GM23248 (cell line): ENCODE measurements at regions not wholly inside any gene's neighbourhood (a gene's known extent, or its start where the extent isn't known, plus 50 kb on each side); places are given as distances from the start of the nearest gene placed in this dataset.

Source experiments
- EZH2 ChIP-seq: fragments of 200-600 bp; sonication (generic); IDR thresholded peaks from 2 replicates; pipeline ENCODE4 v1.6.1; 2018; ENCODE audit warnings: antibody characterized with exemption, mild to moderate bottlenecking; ENCODE audit not compliant: insufficient read depth, poor library complexity, severe bottlenecking
- EZH2phosphoT487 ChIP-seq: fragments of 200-600 bp; sonication (generic); IDR thresholded peaks from 2 replicates; pipeline ENCODE4 v1.6.1; 2018; ENCODE audit warnings: antibody characterized with exemption, moderate library complexity, mild to moderate bottlenecking, low read depth; ENCODE audit not compliant: insufficient read depth

DNA sequence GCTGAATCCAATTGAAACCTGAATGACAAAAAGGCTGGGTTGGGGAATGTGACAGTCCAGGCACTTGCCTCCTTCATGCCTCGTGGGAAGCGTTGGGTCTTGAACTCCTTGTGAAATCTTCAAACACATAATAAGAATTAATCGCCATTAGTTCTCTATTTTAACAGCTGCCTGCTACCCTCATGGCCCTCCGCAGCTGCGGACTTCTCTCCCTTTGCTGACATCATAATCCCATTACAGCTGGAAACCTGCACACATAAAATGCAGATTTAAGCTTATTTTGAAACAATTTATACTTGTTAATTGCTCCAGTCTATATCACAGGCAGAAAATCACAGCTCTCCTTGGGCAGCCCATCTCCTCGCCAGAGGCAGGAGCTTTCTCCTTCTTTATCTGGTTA, 403.0 kb upstream of the MKI67 start:
- TF ChIP-seq EZH2phosphoT487: no peak
- no peak for TF ChIP-seq EZH2
